Ovary (tissue), 7 donors: ENCODE measurements at regions not wholly inside any gene's neighbourhood (a gene's known extent, or its start where the extent isn't known, plus 50 kb on each side); places are given as distances from the start of the nearest gene placed in this dataset.

ENCODE experiments used
- DNase-seq, 5 donors: peaks; one replicate each; pipeline ENCODE4 v3.0.0-alpha.2; 2019 to 2020
- H3K27ac ChIP-seq, 2 donors: fragments of 200-600 bp; one replicate each; pipeline versions ENCODE4 v1.5.1 to v1.8.0; 2019 to 2022
- H3K27me3 ChIP-seq: fragments of 200-600 bp; one replicate; pipeline ENCODE4 v1.8.0; 2022
- H3K36me3 ChIP-seq: fragments of 200-600 bp; sonication (generic); one replicate; pipeline ENCODE4 v1.5.1; 2019
- H3K4me1 ChIP-seq: one replicate; pipeline ENCODE4 v1.8.1; 2013; ENCODE audit warnings: mild to moderate bottlenecking, moderate library complexity; ENCODE audit not compliant: insufficient read depth
- H3K4me3 ChIP-seq: fragments of 200-600 bp; sonication (generic); one replicate; pipeline ENCODE4 v1.5.1; 2017
- H3K9me3 ChIP-seq, 2 donors: fragments of 200-600 bp in 1 of 2; sonication (generic) in 1 of 2; one replicate each; pipeline versions ENCODE4 v1.5.1 to v1.8.1; 2013 to 2019; ENCODE audit warnings: mild to moderate bottlenecking in 1 of 2, moderate library complexity in 1 of 2
- CTCF ChIP-seq, 3 donors: fragments of 450-650 bp in 2 of 3; fragments of 200-600 bp in 1 of 3; IDR thresholded peaks; one replicate each; pipeline versions ENCODE4 v1.5.1 to v1.8.0; 2016 to 2022; ENCODE audit warnings: antibody characterized with exemption in 3 of 3, mild to moderate bottlenecking in 1 of 3
- EP300 ChIP-seq: sonication (generic); formaldehyde crosslinking; IDR thresholded peaks from one replicate; pipeline ENCODE4 v1.6.1; 2017; ENCODE audit warnings: antibody characterized with exemption
- POLR2A ChIP-seq: fragments of 450-650 bp; IDR thresholded peaks from one replicate; pipeline ENCODE4 v1.6.1; 2017; ENCODE audit warnings: antibody characterized with exemption, mild to moderate bottlenecking, moderate library complexity
- WGBS, 3 donors: extraction: QIAGEN DNeasy Blood & Tissue Kit in 1 of 3; methylation state at CpG; one replicate each; pipeline versions ENCODE4 v1.1.5 to v1.1.7; 2013 to 2017; 5-methylcytosine and 5-hydroxymethylcytosine counted together
- intact Hi-C, 4 donors: fragments of 100-400 bp; cut with DNase I; formaldehyde crosslinking; loops; one replicate each; pipeline versions ENCODE4 v1.11.0 to v1.15.1; 2022 to 2023
- donor health status: DM: no; HTN: no; CAD: no; lungs with moderate emphysema.
- donor health status: DM: no; HTN: no; CAD: no.
- donor health status: Bipolar disorder and iron deficiency.
- donor health status: DM: no; HTN: no; CAD: no.
- donor health status: DM: yes; HTN: yes; CAD: no.

GRCh38 chr14:31934767-31935266, 142.3 kb upstream of the ARHGAP5 start:
- Histone ChIP-seq H3K9me3 (no peaks in the 10 kb centered on the region), H3K27me3 (no peaks in the 10 kb centered on the region), H3K36me3 (no peaks in the 10 kb centered on the region), H3K27ac (no peak overlapping the region), H3K4me1 (no peaks in the 10 kb centered on the region), H3K4me3 (no peak overlapping the region)
- DNase-seq: peak; percentile 29 to 49 (median 37)
- TF ChIP-seq POLR2A (no peak), CTCF (IDR thresholded peaks at IDR 0.05) (peak in 1 of 3 donors; percentile 31)
- WGBS, 3 donors: 43 to 52% (median 48%) methylated on average over 4 of the region's 4 CpGs
- intact Hi-C loops: loop anchor here in 3 of 4 donors (5.0 to 10.0 kb wide), 2 partner anchors 317 to 320 kb away; no protein-coding TSS in a partner anchor

GRCh38 chr14:31935391-31935790, 141.7 kb upstream of the ARHGAP5 start:
- no peaks in the 10 kb centered on the region for H3K36me3 ChIP-seq
- H3K9me3 ChIP-seq: no peaks in the 10 kb centered on the region
- TF ChIP-seq EP300 (no peak), POLR2A (no peak), CTCF (IDR thresholded peaks at IDR 0.05) (no peak)
- 48 to 68% (median 52%) methylated on average over 3 of the region's 3 CpGs for WGBS, 3 donors
- no peak for DNase-seq
- H3K27ac ChIP-seq: no peak overlapping the region
- intact Hi-C loops: loop anchor here in 2 of 4 donors (10.0 kb wide), 1 partner anchor 319 kb away; no protein-coding TSS in a partner anchor
- no peaks in the 10 kb centered on the region for H3K27me3 ChIP-seq
- no peaks in the 10 kb centered on the region for H3K4me1 ChIP-seq
- H3K4me3 ChIP-seq: no peak overlapping the region

GRCh38 chr14:31936115-31936514, 141.0 kb upstream of the ARHGAP5 start:
- Histone ChIP-seq H3K4me3 (no peak overlapping the region), H3K9me3 (no peaks in the 10 kb centered on the region), H3K4me1 (no peaks in the 10 kb centered on the region), H3K27me3 (no peaks in the 10 kb centered on the region), H3K36me3 (no peaks in the 10 kb centered on the region), H3K27ac (no peak overlapping the region)
- intact Hi-C loops: loop anchor here in 2 of 4 donors (10.0 kb wide), 1 partner anchor 319 kb away; no protein-coding TSS in a partner anchor
- 86 to 95% (median 87%) methylated on average over 6 of the region's 6 CpGs for WGBS, 3 donors
- TF ChIP-seq CTCF (IDR thresholded peaks at IDR 0.05): no peak
- TF ChIP-seq POLR2A: no peak
- TF ChIP-seq EP300: no peak
- no peak for DNase-seq

GRCh38 chr14:31937730-31938346, 139.3 kb upstream of the ARHGAP5 start:
- intact Hi-C loops: loop anchor here in 2 of 4 donors (10.0 kb wide), 1 partner anchor 317 kb away; no protein-coding TSS in a partner anchor
- H3K27ac ChIP-seq: no peak overlapping the region

More at GRCh38 chr14:31937730-31938346, 139.3 kb upstream of the ARHGAP5 start:
- Histone ChIP-seq H3K27me3 (no peaks in the 10 kb centered on the region), H3K4me1 (no peaks in the 10 kb centered on the region), H3K4me3 (no peak overlapping the region), H3K9me3 (no peaks in the 10 kb centered on the region), H3K36me3 (no peaks in the 10 kb centered on the region)
- TF ChIP-seq EP300 (no peak), CTCF (IDR thresholded peaks at IDR 0.05) (no peak), POLR2A (no peak)
- no peak for DNase-seq
- 85 to 88% (median 88%) methylated on average over 3 of the region's 3 CpGs for WGBS, 3 donors
